SK-N-SH (cell line): ENCODE measurements at regions not wholly inside any gene's neighbourhood (a gene's known extent, or its start where the extent isn't known, plus 50 kb on each side); places are given as distances from the start of the nearest gene placed in this dataset.

Experiments used
- CTCF ChIA-PET: fragments of 300-600, 350-600 bp; formaldehyde crosslinking; extraction: SDS; loops from one replicate; lab custom pipeline; 2021; lab: Yijun Ruan, JAX
- POLR2A ChIA-PET: fragments of 350-600 bp; sonication (Branson Sonifier 250); formaldehyde crosslinking; extraction: SDS; loops from one replicate; lab custom pipeline; 2020; ENCODE audit warnings: antibody characterized with exemption, inconsistent platforms; lab: Yijun Ruan, JAX
- DNase-seq: peaks from one replicate; pipeline ENCODE4 v3.0.0; 2012
- H2AFZ ChIP-seq: fragments of 200-600 bp; sonication (generic); 2 replicates; pipeline ENCODE4 v1.8.1; 2016; ENCODE audit warnings: antibody characterized with exemption, mild to moderate bottlenecking, low read depth
- H3F3A ChIP-seq: fragments of 200-600 bp; sonication (generic); replicated peaks from 2 replicates; pipeline ENCODE3; 2016; ENCODE audit warnings: antibody characterized with exemption, mild to moderate bottlenecking; ENCODE audit not compliant: insufficient read depth
- H3K27ac ChIP-seq, 2 experiments: fragments of 200-500 bp in 1 of 2; fragments of 200-600 bp in 1 of 2; sonication (Bioruptor generic) in 1 of 2; sonication (generic), shearing (Covaris generic) in 1 of 2; 2 replicates each; pipeline versions ENCODE4 v1.5.1 to v1.6.1; 2014 to 2016; ENCODE audit warnings: low read depth in 2 of 2, inconsistent platforms in 1 of 2, low read length in 1 of 2, mild to moderate bottlenecking in 1 of 2, mixed read lengths in 1 of 2
- H3K27me3 ChIP-seq: fragments of 200-600 bp; sonication (generic), shearing (Covaris generic); 2 replicates; pipeline ENCODE4 v1.6.1; 2016; ENCODE audit warnings: mixed run types; ENCODE audit not compliant: insufficient read depth
- H3K36me3 ChIP-seq, 2 experiments: fragments of 200-500 bp in 1 of 2; fragments of 200-600 bp in 1 of 2; sonication (Bioruptor generic) in 1 of 2; sonication (generic) in 1 of 2; replicated peaks in 1 of 2; 2 replicates each; pipeline versions ENCODE3 to v1.5.1; 2014 to 2016; ENCODE audit warnings: low read length in 1 of 2, mild to moderate bottlenecking in 1 of 2; ENCODE audit not compliant: insufficient read depth in 2 of 2, control insufficient read depth in 1 of 2
- H3K4me1 ChIP-seq, 2 experiments: fragments of 200-500 bp in 1 of 2; fragments of 200-600 bp in 1 of 2; sonication (Bioruptor generic) in 1 of 2; sonication (generic), shearing (Covaris generic) in 1 of 2; 2 replicates each; pipeline versions ENCODE4 v1.5.1 to v1.6.1; 2014 to 2016; ENCODE audit warnings: low read depth in 1 of 2, low read length in 1 of 2, mixed run types in 1 of 2; ENCODE audit not compliant: insufficient read depth in 2 of 2, control insufficient read depth in 1 of 2
- H3K4me2 ChIP-seq: fragments of 200-600 bp; sonication (generic), shearing (Covaris generic); 2 replicates; pipeline ENCODE4 v1.6.1; 2017; ENCODE audit warnings: mixed run types
- H3K4me3 ChIP-seq, 2 experiments: fragments of 200-500 bp in 1 of 2; fragments of 200-600 bp in 1 of 2; sonication (Bioruptor generic) in 1 of 2; sonication (generic), shearing (Covaris generic) in 1 of 2; 2 replicates each; pipeline versions ENCODE4 v1.5.1 to v1.8.1; 2014 to 2016; ENCODE audit warnings: low read depth in 2 of 2, inconsistent platforms in 1 of 2, low read length in 1 of 2, mild to moderate bottlenecking in 1 of 2, mixed read lengths in 1 of 2, moderate library complexity in 1 of 2
- H3K79me2 ChIP-seq: fragments of 200-600 bp; sonication (generic); 2 replicates; pipeline ENCODE4 v1.8.1; 2017; ENCODE audit warnings: mild to moderate bottlenecking; ENCODE audit not compliant: insufficient read depth
- H3K9ac ChIP-seq: fragments of 200-600 bp; sonication (generic); 2 replicates; pipeline ENCODE4 v1.6.1; 2017; ENCODE audit warnings: mixed run types
- H3K9me2 ChIP-seq: fragments of 200-600 bp; sonication (generic); 2 replicates; pipeline ENCODE4 v1.6.1; 2017; ENCODE audit warnings: mixed run types
- H3K9me3 ChIP-seq: fragments of 200-600 bp; sonication (generic); 2 replicates; pipeline ENCODE4 v1.6.1; 2017; ENCODE audit warnings: mixed run types, mild to moderate bottlenecking, moderate library complexity
- H4K20me1 ChIP-seq: fragments of 200-600 bp; sonication (generic); 2 replicates; pipeline ENCODE4 v1.6.1; 2017; ENCODE audit warnings: mild to moderate bottlenecking, mixed run types; ENCODE audit not compliant: insufficient read depth
- EZH2phosphoT487 ChIP-seq: fragments of 200-600 bp; sonication (generic); IDR thresholded peaks from 2 replicates; pipeline ENCODE4 v1.6.1; 2017; ENCODE audit warnings: low read depth, mixed run types, mild to moderate bottlenecking, antibody characterized with exemption, moderate library complexity, borderline replicate concordance
- FOSL2 ChIP-seq: IDR thresholded peaks from 2 replicates; pipeline ENCODE4 v1.4.0; 2012; ENCODE audit warnings: low read depth, mild to moderate bottlenecking, moderate library complexity, borderline replicate concordance
- GATA2 ChIP-seq: sonication (generic); formaldehyde crosslinking; IDR thresholded peaks from 2 replicates; pipeline ENCODE4 v1.5.0; 2020; ENCODE audit warnings: mild to moderate bottlenecking, missing genetic modification reagents
- JUND ChIP-seq: IDR thresholded peaks from 2 replicates; pipeline ENCODE4 v1.4.0; 2012
- MXI1 ChIP-seq: IDR thresholded peaks from 2 replicates; pipeline ENCODE4 v1.6.1; 2012; ENCODE audit warnings: mild to moderate bottlenecking, low read depth, low read length, improper control_type of control experiment
- NRF1 ChIP-seq: IDR thresholded peaks from 2 replicates; pipeline ENCODE4 v1.6.1; 2012; ENCODE audit warnings: low read depth, mild to moderate bottlenecking, low read length
- POLR2AphosphoS5 ChIP-seq: IDR thresholded peaks from 2 replicates; pipeline ENCODE4 v1.6.1; 2012; ENCODE audit warnings: low read depth, low read length
- RAD21 ChIP-seq: IDR thresholded peaks from 2 replicates; pipeline ENCODE4 v1.6.1; 2012; ENCODE audit warnings: mild to moderate bottlenecking, low read length
- RCOR1 ChIP-seq: fragments of 150-350 bp; IDR thresholded peaks from 2 replicates; pipeline ENCODE4 v1.6.1; 2017; ENCODE audit warnings: antibody characterized with exemption, low read length
- WGBS: methylation state at CpG from one replicate; pipeline ENCODE4 v1.1.6; 2017; ENCODE audit warnings: low lambda C conversion rate; 5-methylcytosine and 5-hydroxymethylcytosine counted together
- TF ChIP-seq, protein P1 (sequence below): IDR thresholded peaks from 2 replicates; pipeline ENCODE4 v1.4.0; 2012; ENCODE audit warnings: low read depth, borderline replicate concordance
- TF ChIP-seq, protein P2 (sequence below): IDR thresholded peaks from 2 replicates; pipeline ENCODE4 v1.4.0; 2012; ENCODE audit warnings: low read depth
- TF ChIP-seq, protein P3 (sequence below): fragments of 200-600 bp; sonication (generic); IDR thresholded peaks from 2 replicates; pipeline ENCODE4 v1.6.1; 2017; ENCODE audit warnings: antibody characterized with exemption, mild to moderate bottlenecking, moderate library complexity

DNA sequence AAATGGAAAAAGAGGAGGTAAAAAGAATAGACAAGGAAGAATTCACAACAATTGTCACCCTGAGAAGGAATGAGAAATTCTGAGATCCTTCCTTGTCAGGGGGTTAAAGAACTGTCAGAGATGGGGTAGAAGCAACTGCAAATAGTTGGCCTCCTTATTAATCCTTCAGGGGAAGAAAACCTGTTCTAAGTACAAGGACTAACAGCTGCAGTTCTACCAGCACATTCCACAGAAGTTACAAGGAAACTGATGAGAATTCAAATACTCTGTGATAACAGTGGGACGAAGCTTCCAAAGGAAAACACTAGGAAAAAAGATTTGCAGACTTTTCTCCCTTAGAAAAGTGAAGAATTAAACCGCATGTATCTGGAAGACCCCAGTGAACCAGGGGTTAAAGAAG is 93.7 kb downstream of the OR2K2 start:
- Histone ChIP-seq H3K27ac (no peak overlapping the region), H3K4me2 (no peak overlapping the region), H2AFZ (no peak overlapping the region), H3K4me3 (no peak overlapping the region), H3K9me3 (no peaks in the 10 kb centered on the region), H3K36me3 (no peaks in the 10 kb centered on the region), H3K4me1 (peaks cover 0 to 5% of the 10 kb centered on the region in 2 experiments; a peak in 2 of 4 replicates), H3K9me2 (no peaks in the 10 kb centered on the region), H3K9ac (no peak overlapping the region), H3K27me3 (no peaks in the 10 kb centered on the region), H3F3A (no peaks in the 10 kb centered on the region), H4K20me1 (no peaks in the 10 kb centered on the region), H3K79me2 (no peaks in the 10 kb centered on the region)
- ChIA-PET POLR2A (no interaction called here), CTCF (interaction anchor here (0.7 kb wide), 1 partner anchor 135 kb away, joined by 3 read pairs; no protein-coding TSS in a partner anchor)
- no peak for TF ChIP-seq NRF1
- TF ChIP-seq MXI1: no peak
- no peak for DNase-seq
- 75% methylated on average over 2 of the region's 2 CpGs for WGBS

DNA sequence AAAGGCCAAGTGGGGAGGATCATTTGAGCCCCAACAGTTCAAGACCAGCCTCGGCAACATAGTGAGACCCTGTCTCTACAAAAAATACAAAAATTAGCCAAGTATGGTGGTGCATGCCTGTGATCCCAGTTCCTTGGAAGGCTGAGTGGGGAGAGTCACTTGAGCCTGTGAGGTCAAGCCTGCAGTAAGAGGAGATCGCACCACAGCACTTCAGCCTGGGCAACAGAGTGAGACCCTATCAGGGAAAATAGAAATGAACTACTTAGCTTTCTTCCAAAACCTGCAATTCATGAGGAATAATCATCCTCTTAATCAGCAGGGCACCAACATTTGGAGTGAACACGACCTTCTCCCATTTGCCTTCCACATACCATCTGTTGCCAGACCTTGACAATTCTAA is 96.1 kb downstream of the OR2K2 start:
- Histone ChIP-seq H4K20me1 (no peaks in the 10 kb centered on the region), H3K4me2 (no peak overlapping the region), H3K9me3 (no peaks in the 10 kb centered on the region), H3K27me3 (no peaks in the 10 kb centered on the region), H3F3A (no peaks in the 10 kb centered on the region)
- no peak for DNase-seq
- POLR2A ChIA-PET: no interaction called here
- TF ChIP-seq EZH2phosphoT487 (no peak), RAD21 (no peak), GATA2 (CRISPR knock-in tag) (no peak), POLR2AphosphoS5 (no peak), FOSL2 (no peak), JUND (no peak), NRF1 (no peak), RCOR1 (no peak)
- TF ChIP-seq, protein P1, sequence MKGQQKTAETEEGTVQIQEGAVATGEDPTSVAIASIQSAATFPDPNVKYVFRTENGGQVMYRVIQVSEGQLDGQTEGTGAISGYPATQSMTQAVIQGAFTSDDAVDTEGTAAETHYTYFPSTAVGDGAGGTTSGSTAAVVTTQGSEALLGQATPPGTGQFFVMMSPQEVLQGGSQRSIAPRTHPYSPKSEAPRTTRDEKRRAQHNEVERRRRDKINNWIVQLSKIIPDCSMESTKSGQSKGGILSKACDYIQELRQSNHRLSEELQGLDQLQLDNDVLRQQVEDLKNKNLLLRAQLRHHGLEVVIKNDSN: no peak
- TF ChIP-seq, protein P2, sequence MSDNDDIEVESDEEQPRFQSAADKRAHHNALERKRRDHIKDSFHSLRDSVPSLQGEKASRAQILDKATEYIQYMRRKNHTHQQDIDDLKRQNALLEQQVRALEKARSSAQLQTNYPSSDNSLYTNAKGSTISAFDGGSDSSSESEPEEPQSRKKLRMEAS: no peak
- TF ChIP-seq, protein P3, sequence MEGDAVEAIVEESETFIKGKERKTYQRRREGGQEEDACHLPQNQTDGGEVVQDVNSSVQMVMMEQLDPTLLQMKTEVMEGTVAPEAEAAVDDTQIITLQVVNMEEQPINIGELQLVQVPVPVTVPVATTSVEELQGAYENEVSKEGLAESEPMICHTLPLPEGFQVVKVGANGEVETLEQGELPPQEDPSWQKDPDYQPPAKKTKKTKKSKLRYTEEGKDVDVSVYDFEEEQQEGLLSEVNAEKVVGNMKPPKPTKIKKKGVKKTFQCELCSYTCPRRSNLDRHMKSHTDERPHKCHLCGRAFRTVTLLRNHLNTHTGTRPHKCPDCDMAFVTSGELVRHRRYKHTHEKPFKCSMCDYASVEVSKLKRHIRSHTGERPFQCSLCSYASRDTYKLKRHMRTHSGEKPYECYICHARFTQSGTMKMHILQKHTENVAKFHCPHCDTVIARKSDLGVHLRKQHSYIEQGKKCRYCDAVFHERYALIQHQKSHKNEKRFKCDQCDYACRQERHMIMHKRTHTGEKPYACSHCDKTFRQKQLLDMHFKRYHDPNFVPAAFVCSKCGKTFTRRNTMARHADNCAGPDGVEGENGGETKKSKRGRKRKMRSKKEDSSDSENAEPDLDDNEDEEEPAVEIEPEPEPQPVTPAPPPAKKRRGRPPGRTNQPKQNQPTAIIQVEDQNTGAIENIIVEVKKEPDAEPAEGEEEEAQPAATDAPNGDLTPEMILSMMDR: no peak
- TF ChIP-seq, all 33 proteins: peak for 0
- H3K27ac ChIP-seq: no peak overlapping the region
- no peak overlapping the region for H3K4me3 ChIP-seq
- no peaks in the 10 kb centered on the region for H3K79me2 ChIP-seq
- H2AFZ ChIP-seq: no peak overlapping the region
- CTCF ChIA-PET: no interaction called here
- H3K4me1 ChIP-seq: peaks cover 0 to 5% of the 10 kb centered on the region in 2 experiments; a peak in 2 of 4 replicates
- 74% methylated on average over 3 of the region's 3 CpGs for WGBS
- no peak overlapping the region for H3K9ac ChIP-seq
- H3K9me2 ChIP-seq: no peaks in the 10 kb centered on the region
- no peaks in the 10 kb centered on the region for H3K36me3 ChIP-seq
